Breast epithelium (tissue), 4 donors: ENCODE measurements at regions not wholly inside any gene's neighbourhood (a gene's known extent, or its start where the extent isn't known, plus 50 kb on each side); places are given as distances from the start of the nearest gene placed in this dataset.
"Not testable (repeated sequence)": the region's sequence is repeated elsewhere in the genome, so short reads cannot be mapped to it uniquely, and the experiment has no call there.

Source experiments
- DNase-seq, 2 donors: peaks; one replicate each; pipeline ENCODE4 v3.0.0-alpha.2; 2019; ENCODE audit warnings: low spot score in 2 of 2
- H3K27ac ChIP-seq, 2 donors: fragments of 200-600 bp; sonication (generic) in 1 of 2; one replicate each; pipeline ENCODE4 v1.5.1; 2016 to 2019; ENCODE audit warnings: mild to moderate bottlenecking in 1 of 2
- H3K27me3 ChIP-seq, 2 donors: fragments of 200-600 bp; sonication (generic) in 1 of 2; one replicate each; pipeline versions ENCODE4 v1.5.1 to v1.6.0; 2017 to 2019; ENCODE audit warnings: control low read depth in 1 of 2, mild to moderate bottlenecking in 1 of 2
- H3K36me3 ChIP-seq: fragments of 200-600 bp; one replicate; pipeline ENCODE4 v1.5.1; 2019
- H3K4me1 ChIP-seq, 2 donors: fragments of 200-600 bp; sonication (generic); one replicate each; pipeline ENCODE4 v1.5.1; 2016 to 2019; ENCODE audit warnings: control low read depth in 1 of 2
- H3K4me3 ChIP-seq, 3 donors: fragments of 200-600 bp; sonication (generic); 1 replicate in 2 of 3; 2 replicates in 1 of 3; pipeline ENCODE4 v1.5.1; 2016 to 2019; ENCODE audit warnings: mild to moderate bottlenecking in 3 of 3, moderate library complexity in 2 of 3
- H3K9me3 ChIP-seq, 2 donors: fragments of 200-600 bp; sonication (generic) in 1 of 2; one replicate each; pipeline ENCODE4 v1.5.1; 2016 to 2019; ENCODE audit warnings: control low read depth in 1 of 2
- POLR2A ChIP-seq: fragments of 450-650 bp; IDR thresholded peaks from one replicate; pipeline ENCODE4 v1.6.1; 2016; ENCODE audit warnings: antibody characterized with exemption, mild to moderate bottlenecking, moderate library complexity
- POLR2AphosphoS5 ChIP-seq, 3 donors: sonication (generic); formaldehyde crosslinking; IDR thresholded peaks; one replicate each; pipeline ENCODE4 v1.6.1; 2017; ENCODE audit warnings: antibody characterized with exemption in 3 of 3
- intact Hi-C: fragments of 100-400 bp; cut with DNase I; formaldehyde crosslinking; loops from one replicate; pipeline ENCODE4 v1.15.1; 2023; ENCODE audit warnings: low total_unique reads
- TF ChIP-seq, protein P1 (sequence below), 3 donors: fragments of 450-650 bp; IDR thresholded peaks; one replicate each; pipeline ENCODE4 v1.5.1; 2016 to 2017; ENCODE audit warnings: antibody characterized with exemption in 3 of 3, mild to moderate bottlenecking in 3 of 3, moderate library complexity in 3 of 3

GRCh38 chr18:22752014-22752413, 181.1 kb upstream of the RBBP8 start:
- no peak for DNase-seq
- intact Hi-C loops = no loop called here
- Histone ChIP-seq H3K9me3 (no peaks in the 10 kb centered on the region), H3K4me1 (no peaks in the 10 kb centered on the region), H3K27me3 (no peaks in the 10 kb centered on the region), H3K4me3 (no peak overlapping the region), H3K27ac (no peak overlapping the region), H3K36me3 (no peaks in the 10 kb centered on the region)
- TF ChIP-seq, protein P1, sequence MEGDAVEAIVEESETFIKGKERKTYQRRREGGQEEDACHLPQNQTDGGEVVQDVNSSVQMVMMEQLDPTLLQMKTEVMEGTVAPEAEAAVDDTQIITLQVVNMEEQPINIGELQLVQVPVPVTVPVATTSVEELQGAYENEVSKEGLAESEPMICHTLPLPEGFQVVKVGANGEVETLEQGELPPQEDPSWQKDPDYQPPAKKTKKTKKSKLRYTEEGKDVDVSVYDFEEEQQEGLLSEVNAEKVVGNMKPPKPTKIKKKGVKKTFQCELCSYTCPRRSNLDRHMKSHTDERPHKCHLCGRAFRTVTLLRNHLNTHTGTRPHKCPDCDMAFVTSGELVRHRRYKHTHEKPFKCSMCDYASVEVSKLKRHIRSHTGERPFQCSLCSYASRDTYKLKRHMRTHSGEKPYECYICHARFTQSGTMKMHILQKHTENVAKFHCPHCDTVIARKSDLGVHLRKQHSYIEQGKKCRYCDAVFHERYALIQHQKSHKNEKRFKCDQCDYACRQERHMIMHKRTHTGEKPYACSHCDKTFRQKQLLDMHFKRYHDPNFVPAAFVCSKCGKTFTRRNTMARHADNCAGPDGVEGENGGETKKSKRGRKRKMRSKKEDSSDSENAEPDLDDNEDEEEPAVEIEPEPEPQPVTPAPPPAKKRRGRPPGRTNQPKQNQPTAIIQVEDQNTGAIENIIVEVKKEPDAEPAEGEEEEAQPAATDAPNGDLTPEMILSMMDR (IDR thresholded peaks at IDR 0.05) = no peak
- TF ChIP-seq POLR2AphosphoS5 (IDR thresholded peaks at IDR 0.05) (no peak), POLR2A (no peak)

DNA sequence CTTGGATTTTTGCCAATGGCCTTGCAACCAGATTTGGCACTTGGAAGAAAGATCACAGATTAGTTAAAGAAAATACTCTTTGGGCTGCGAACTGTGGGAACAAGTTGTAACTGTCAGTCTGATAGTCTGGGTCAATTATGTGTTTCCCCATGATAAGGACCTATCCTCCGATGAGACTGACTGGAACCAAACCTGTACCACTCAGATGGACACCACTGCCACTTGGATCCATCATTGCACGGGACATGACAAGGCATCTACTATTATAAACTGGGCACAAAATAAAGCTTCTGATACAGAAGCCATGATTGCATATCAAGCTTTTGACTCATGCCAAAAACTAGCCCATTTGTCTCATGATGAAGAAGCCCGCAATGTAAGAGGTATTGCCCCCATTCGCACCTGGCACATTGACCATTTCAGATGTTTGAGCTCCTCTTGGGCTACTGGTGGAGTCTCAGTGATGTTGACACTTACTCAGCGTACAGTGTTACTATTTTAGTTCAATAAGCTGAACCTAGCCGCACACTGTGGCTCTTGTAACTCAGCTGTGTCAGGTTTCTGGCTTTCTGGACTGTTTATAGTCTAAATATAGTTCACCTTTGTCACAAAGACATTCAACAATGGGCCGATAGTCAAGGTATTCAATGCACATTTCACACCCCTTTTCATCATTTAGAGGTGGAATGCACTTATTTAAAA, 179.8 kb upstream of the RBBP8 start:
- Histone ChIP-seq H3K27ac (no peak overlapping the region), H3K4me1 (no peaks in the 10 kb centered on the region), H3K9me3 (no peaks in the 10 kb centered on the region), H3K4me3 (no peak overlapping the region), H3K36me3 (no peaks in the 10 kb centered on the region), H3K27me3 (no peaks in the 10 kb centered on the region)
- no peak for DNase-seq
- intact Hi-C loops = no loop called here
- no peak for TF ChIP-seq POLR2AphosphoS5 (IDR thresholded peaks at IDR 0.05)
- TF ChIP-seq, protein P1 (IDR thresholded peaks at IDR 0.05) = no peak
- TF ChIP-seq POLR2A = no peak

GRCh38 chr18:22764005-22764404, 169.1 kb upstream of the RBBP8 start:
- H3K4me1 ChIP-seq, H3K9me3 ChIP-seq, H3K27ac ChIP-seq, intact Hi-C loops, H3K27me3 ChIP-seq, DNase-seq, H3K36me3 ChIP-seq, H3K4me3 ChIP-seq: not testable (repeated sequence)

DNA sequence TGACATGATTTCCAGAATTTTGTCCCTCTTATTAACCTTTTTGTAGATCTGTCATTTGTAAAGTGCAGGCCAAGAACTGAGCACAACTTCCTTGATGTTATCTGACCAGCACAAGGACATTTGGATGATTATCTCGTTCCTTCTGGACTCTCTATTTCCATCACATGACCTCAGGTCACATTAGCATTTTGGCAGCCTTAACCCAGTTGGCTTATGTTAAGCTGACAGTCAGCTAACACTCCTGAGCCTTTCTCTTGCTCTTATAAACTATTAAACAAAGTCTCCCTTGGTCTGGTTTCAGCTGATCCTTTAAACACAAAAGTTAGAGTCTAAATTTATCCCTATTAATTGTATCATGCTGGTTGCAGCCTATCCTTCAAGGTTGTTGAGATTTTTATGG, 167.2 kb upstream of the RBBP8 start:
- Histone ChIP-seq H3K27ac (no peak overlapping the region), H3K4me3 (no peak overlapping the region), H3K36me3 (no peaks in the 10 kb centered on the region), H3K27me3 (no peaks in the 10 kb centered on the region), H3K9me3 (no peaks in the 10 kb centered on the region), H3K4me1 (no peaks in the 10 kb centered on the region)
- DNase-seq = no peak
- intact Hi-C loops = no loop called here
- TF ChIP-seq, protein P1 (IDR thresholded peaks at IDR 0.05) = no peak
- TF ChIP-seq POLR2AphosphoS5 (IDR thresholded peaks at IDR 0.05) (no peak), POLR2A (no peak)

DNA sequence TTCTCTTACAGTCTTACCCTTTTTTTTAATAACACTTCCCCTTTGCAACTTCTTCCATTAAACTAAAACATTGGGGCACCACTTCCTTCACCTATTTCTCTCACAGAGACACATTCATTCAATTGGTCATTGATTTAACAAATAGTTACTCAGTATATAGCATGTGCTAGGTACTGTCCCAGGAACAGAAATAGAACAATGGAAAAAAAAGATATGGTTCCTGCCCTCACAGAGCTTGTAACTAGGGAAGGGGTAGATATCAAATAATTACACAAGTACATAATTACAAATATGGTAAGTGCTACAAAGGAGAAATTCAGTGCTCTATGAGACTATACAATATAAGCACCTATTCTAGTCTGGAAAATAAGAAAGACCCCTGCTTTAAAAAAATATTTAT, 165.5 kb upstream of the RBBP8 start:
- intact Hi-C loops = no loop called here
- DNase-seq = no peak
- no peaks in the 10 kb centered on the region for H3K27me3 ChIP-seq
- no peaks in the 10 kb centered on the region for H3K9me3 ChIP-seq
- H3K4me3 ChIP-seq = no peak overlapping the region
- H3K27ac ChIP-seq = no peak overlapping the region
- H3K36me3 ChIP-seq = no peaks in the 10 kb centered on the region
- H3K4me1 ChIP-seq = no peaks in the 10 kb centered on the region
- TF ChIP-seq POLR2AphosphoS5 (IDR thresholded peaks at IDR 0.05) = no peak

DNA sequence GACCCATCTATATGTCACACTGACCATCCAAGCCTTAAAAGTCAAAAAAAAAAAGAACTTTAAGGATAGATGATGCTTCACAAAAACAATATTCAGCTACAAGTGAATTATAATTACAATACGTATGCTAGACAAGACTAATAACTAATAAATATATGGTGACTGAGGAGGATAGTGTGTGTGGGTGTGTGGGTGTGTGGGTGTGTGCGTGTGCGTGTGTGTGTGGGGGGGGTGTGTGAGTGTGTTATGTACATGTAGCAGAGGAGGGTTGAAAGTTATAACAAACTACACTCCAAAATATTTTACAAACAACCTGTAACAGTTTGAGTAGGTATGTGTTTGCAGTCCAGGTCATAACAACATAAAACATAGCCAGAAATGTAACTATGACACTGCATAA, 159.2 kb upstream of the RBBP8 start:
- H3K4me1 ChIP-seq = no peaks in the 10 kb centered on the region
- H3K4me3 ChIP-seq = no peak overlapping the region
- no peak for TF ChIP-seq POLR2A
- no peaks in the 10 kb centered on the region for H3K27me3 ChIP-seq
- H3K27ac ChIP-seq = no peak overlapping the region
- H3K9me3 ChIP-seq = no peaks in the 10 kb centered on the region
- no peaks in the 10 kb centered on the region for H3K36me3 ChIP-seq
- intact Hi-C loops = loop anchor here (10.0 kb wide), 1 partner anchor 731 kb away; the partner anchor contains the start of gene RMC1
- DNase-seq = no peak
